PFSK-1 (cell line): ENCODE measurements at regions not wholly inside any gene's neighbourhood (a gene's known extent, or its start where the extent isn't known, plus 50 kb on each side); places are given as distances from the start of the nearest gene placed in this dataset.

ENCODE experiments used
- FOXP2 ChIP-seq: optimal IDR thresholded peaks from 2 replicates; pipeline ENCODE3; 2011; ENCODE audit warnings: borderline replicate concordance, control low read depth, inconsistent platforms; ENCODE audit not compliant: insufficient read depth; ENCODE audit errors: extremely low read length, extremely low read depth
- POLR2AphosphoS5 ChIP-seq: IDR thresholded peaks from 2 replicates; pipeline ENCODE4 v1.6.1; 2012; ENCODE audit warnings: low read depth, mild to moderate bottlenecking, control low read depth, low read length, moderate library complexity
- REST ChIP-seq, 2 experiments: IDR thresholded peaks; 2 replicates each; pipeline versions ENCODE4 v1.6.1 to v1.8.0; 2011 to 2012; ENCODE audit warnings: low read depth in 2 of 2, low read length in 2 of 2, control low read depth in 1 of 2, inconsistent platforms in 1 of 2, mild to moderate bottlenecking in 1 of 2, moderate library complexity in 1 of 2; ENCODE audit not compliant: insufficient read depth in 1 of 2
- SIN3A ChIP-seq: IDR thresholded peaks from 2 replicates; pipeline ENCODE4 v1.6.1; 2012; ENCODE audit warnings: mild to moderate bottlenecking, low read length, moderate library complexity, borderline replicate concordance; ENCODE audit not compliant: insufficient read depth
- TAF1 ChIP-seq: IDR thresholded peaks from 2 replicates; pipeline ENCODE4 v1.6.1; 2012; ENCODE audit warnings: low read length, control low read depth, borderline replicate concordance; ENCODE audit not compliant: insufficient read depth

GRCh38 chr2:235378246-235378645 lies 115.6 kb upstream of the AGAP1 start:
- TF ChIP-seq FOXP2 (no peak), TAF1 (no peak), REST (IDR thresholded peaks at IDR 0.05; ENCODE audit: insufficient read depth in 1 of 2, low read depth in 2 of 2, low read length in 2 of 2) (no peak), SIN3A (no peak), POLR2AphosphoS5 (no peak)

- TF ChIP-seq REST (IDR thresholded peaks at IDR 0.05; ENCODE audit: insufficient read depth in 1 of 2, low read depth in 2 of 2, low read length in 2 of 2) (no peak), FOXP2 (no peak), SIN3A (no peak), POLR2AphosphoS5 (no peak), TAF1 (no peak)
These were observed 114.9 kb upstream of the AGAP1 start for GRCh38 chr2:235378944-235379343.

DNA sequence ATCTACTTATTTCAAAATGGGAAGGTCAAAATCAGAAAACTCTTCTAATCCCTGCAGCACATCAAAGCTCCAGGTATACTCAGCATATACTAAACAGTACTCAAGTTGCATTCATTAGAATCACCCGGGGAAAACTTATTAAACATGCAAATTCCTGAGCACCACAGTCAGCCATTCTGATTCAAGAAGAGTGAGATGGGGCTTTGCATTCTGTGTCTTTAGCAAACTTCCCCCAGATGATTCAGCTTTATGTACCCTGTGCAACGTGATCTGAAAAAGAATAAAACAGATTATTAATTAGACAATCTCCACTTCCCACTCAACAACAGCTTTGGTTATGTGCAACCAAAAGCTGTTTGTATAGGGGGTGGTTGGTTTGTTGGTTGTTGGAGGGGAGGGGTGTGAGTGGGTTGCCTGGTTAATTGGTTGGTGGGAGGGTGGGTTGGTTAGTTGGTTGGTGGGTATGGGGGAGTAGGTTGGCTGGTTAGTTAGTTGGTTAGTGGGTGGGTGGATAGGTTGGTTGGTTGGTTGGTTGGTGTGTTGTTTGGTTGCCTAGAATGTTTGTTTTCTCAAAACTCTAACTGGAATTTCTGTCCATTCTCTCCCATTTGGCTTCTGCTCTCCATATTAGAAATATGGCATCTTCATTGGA lies 112.5 kb upstream of the AGAP1 start:
- TF ChIP-seq TAF1 (no peak), REST (IDR thresholded peaks at IDR 0.05; ENCODE audit: insufficient read depth in 1 of 2, low read depth in 2 of 2, low read length in 2 of 2) (no peak), POLR2AphosphoS5 (no peak), FOXP2 (no peak), SIN3A (no peak)

- TF ChIP-seq POLR2AphosphoS5 (no peak), TAF1 (no peak), REST (IDR thresholded peaks at IDR 0.05; ENCODE audit: insufficient read depth in 1 of 2, low read depth in 2 of 2, low read length in 2 of 2) (no peak), FOXP2 (no peak), SIN3A (no peak)
These were observed 111.7 kb upstream of the AGAP1 start for GRCh38 chr2:235382179-235382578.

DNA sequence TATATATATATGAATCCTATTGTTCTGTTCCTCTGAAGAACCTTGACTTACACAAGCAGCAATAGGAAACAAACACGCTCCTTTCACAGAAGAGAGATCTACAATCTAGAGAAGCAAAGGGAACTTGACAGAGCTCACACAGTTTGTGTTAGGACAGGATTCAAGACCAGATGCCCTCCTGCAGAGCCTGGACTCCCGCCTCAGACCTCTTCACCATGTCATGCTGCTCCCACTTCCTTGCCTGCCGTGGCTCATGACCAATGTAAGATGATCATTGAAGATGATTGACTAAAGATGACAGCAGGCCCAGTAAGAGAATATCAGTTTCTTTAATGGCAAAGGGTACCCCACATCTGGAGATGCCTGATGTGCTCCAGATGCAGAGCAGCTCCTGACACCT lies 111.2 kb upstream of the AGAP1 start:
- TF ChIP-seq REST (IDR thresholded peaks at IDR 0.05; ENCODE audit: insufficient read depth in 1 of 2, low read depth in 2 of 2, low read length in 2 of 2) (no peak), FOXP2 (no peak), SIN3A (no peak), POLR2AphosphoS5 (no peak), TAF1 (no peak)
